Kidney epithelial cell (primary cell): ENCODE measurements at regions not wholly inside any gene's neighbourhood (a gene's known extent, or its start where the extent isn't known, plus 50 kb on each side); places are given as distances from the start of the nearest gene placed in this dataset.
"Not testable (repeated sequence)": the region's sequence is repeated elsewhere in the genome, so short reads cannot be mapped to it uniquely, and the experiment has no call there.

ENCODE experiments used
- DNase-seq: peaks from one replicate; pipeline ENCODE4 v3.0.0-alpha.2; 2010; ENCODE audit warnings: low read depth
- H3K27me3 ChIP-seq: 2 replicates; pipeline ENCODE4 v1.6.0; 2011; ENCODE audit warnings: low read length; ENCODE audit not compliant: control insufficient read depth, insufficient read depth
- H3K36me3 ChIP-seq: 2 replicates; pipeline ENCODE4 v1.5.1; 2011; ENCODE audit warnings: low read length; ENCODE audit not compliant: control insufficient read depth, insufficient read depth
- H3K4me3 ChIP-seq: 2 replicates; pipeline ENCODE4 v1.5.1; 2011; ENCODE audit warnings: low read depth, mild to moderate bottlenecking, control low read depth, low read length
- TF ChIP-seq, protein P1 (sequence below): IDR thresholded peaks from 2 replicates; pipeline ENCODE4 v1.5.1; 2011; ENCODE audit warnings: mild to moderate bottlenecking, moderate library complexity, low read length, control low read depth, inconsistent platforms; ENCODE audit not compliant: insufficient read depth, poor library complexity, severe bottlenecking

GRCh38 chr13:54768214-54768613 lies 1739.6 kb downstream of the OLFM4 start:
- Histone ChIP-seq H3K36me3 (no peaks in the 10 kb centered on the region), H3K4me3 (no peak overlapping the region), H3K27me3 (no peaks in the 10 kb centered on the region)
- DNase-seq, result no peak
- TF ChIP-seq, protein P1, sequence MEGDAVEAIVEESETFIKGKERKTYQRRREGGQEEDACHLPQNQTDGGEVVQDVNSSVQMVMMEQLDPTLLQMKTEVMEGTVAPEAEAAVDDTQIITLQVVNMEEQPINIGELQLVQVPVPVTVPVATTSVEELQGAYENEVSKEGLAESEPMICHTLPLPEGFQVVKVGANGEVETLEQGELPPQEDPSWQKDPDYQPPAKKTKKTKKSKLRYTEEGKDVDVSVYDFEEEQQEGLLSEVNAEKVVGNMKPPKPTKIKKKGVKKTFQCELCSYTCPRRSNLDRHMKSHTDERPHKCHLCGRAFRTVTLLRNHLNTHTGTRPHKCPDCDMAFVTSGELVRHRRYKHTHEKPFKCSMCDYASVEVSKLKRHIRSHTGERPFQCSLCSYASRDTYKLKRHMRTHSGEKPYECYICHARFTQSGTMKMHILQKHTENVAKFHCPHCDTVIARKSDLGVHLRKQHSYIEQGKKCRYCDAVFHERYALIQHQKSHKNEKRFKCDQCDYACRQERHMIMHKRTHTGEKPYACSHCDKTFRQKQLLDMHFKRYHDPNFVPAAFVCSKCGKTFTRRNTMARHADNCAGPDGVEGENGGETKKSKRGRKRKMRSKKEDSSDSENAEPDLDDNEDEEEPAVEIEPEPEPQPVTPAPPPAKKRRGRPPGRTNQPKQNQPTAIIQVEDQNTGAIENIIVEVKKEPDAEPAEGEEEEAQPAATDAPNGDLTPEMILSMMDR, result no peak

DNA sequence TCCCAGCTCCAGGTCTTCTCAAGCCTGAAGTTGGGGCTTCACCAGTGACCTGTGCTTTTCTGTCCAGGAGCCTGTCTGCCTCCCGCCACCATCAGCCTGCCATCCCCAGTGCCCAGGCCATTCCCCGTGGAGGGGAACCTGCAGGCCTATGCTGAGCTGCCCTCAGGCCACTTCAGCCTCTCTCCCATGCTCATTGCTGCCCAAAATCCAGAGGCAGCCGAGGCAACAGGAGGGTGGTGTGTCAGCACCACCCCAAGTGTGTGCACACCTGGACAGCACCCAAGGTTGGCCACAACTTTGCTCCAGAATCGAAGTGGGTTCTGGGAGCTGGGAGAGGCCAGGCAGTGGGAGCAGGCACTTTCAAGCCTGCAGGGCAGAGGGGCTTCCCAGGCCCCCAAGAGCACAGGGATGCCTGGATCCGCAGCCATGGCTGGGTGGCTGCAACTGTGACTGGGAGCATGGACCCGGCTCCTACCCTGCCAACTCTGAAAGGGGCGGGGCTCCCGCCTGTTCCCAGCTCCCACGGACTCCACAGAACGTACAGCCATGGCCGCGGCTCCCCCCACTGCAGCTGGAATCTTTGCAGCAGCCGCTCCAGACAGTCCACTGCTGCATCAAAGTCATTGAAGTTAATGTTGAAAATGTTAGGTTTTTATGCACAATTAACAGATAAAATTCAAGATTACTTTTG lies 1747.0 kb downstream of the OLFM4 start:
- TF ChIP-seq, protein P1, result no peak
- no peak for DNase-seq
- Histone ChIP-seq H3K27me3 (no peaks in the 10 kb centered on the region), H3K36me3 (no peaks in the 10 kb centered on the region), H3K4me3 (no peak overlapping the region)

DNA sequence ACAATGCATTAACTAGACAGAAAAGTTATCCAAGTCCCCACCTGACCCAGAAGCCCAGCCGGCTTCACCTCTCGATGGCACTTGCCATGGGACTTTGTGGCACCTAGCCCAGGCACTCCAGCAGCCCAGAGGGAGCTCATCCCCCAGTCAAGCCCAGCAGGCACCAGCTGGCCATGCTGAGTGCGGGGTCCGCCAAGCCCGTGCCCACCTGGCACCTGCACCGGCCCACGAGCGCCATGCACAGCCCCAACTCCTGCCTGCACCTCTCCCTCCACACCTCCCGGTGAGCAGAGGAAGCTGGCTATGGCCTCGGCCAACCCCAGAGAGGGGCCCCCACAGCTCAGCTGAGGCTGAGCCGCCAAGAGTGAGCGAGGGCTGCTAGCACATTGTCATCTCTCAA lies 1759.1 kb downstream of the OLFM4 start:
- H3K36me3 ChIP-seq, result no peaks in the 10 kb centered on the region
- TF ChIP-seq, protein P1, result no peak

DNA sequence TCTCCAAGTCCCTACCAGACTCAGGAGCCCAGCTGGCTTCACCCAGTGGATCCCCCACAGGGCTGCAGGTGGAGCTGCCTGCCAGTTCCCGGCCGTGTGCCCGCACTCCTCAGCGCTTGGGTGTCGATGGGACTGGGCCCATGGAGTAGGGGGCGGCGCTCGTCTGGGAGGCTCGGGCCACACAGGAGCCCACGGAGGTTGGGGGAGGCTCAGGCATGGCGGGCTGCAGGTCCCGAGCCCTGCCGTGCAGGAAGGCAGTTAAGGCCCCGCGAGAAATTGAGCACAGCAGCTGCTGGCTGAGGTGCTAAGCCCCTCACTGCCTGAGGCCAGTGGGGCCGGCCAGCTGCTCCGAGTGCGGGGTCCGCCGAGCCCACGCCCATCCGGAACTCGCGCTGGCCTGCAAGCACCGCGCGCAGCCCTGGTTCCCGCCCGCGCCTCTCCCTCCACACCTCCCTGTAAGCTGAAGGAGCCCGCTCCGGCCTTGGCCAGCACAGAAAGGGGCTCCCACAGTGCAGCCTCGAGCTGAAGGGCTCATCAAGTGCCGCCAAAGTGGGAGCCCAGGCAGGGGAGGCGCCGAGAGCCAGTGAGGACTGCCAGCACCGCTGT lies 1771.1 kb downstream of the OLFM4 start:
- Histone ChIP-seq H3K36me3 (no peaks in the 10 kb centered on the region), H3K27me3 (no peaks in the 10 kb centered on the region), H3K4me3 (no peak overlapping the region)
- DNase-seq, result no peak
- TF ChIP-seq, protein P1, result no peak

More for the DNA sequence above, 1759.1 kb downstream of the OLFM4 start:
- DNase-seq, result no peak
- no peak overlapping the region for H3K4me3 ChIP-seq
- H3K27me3 ChIP-seq, result no peaks in the 10 kb centered on the region

GRCh38 chr13:54802226-54802625 lies 1773.6 kb downstream of the OLFM4 start:
- DNase-seq, result no peak
- TF ChIP-seq, protein P1, result no peak
- H3K4me3 ChIP-seq, result no peak overlapping the region
- H3K36me3 ChIP-seq, result no peaks in the 10 kb centered on the region
- no peaks in the 10 kb centered on the region for H3K27me3 ChIP-seq

- Histone ChIP-seq H3K4me3 (no peak overlapping the region), H3K27me3 (no peaks in the 10 kb centered on the region), H3K36me3 (no peaks in the 10 kb centered on the region)
- DNase-seq, result no peak
- TF ChIP-seq, protein P1, result no peak
Measured at GRCh38 chr13:54805743-54806142, 1777.1 kb downstream of the OLFM4 start.

- not testable (repeated sequence) for H3K4me3 ChIP-seq, DNase-seq, H3K27me3 ChIP-seq, H3K36me3 ChIP-seq
Measured at GRCh38 chr13:54821938-54822470, 1793.4 kb downstream of the OLFM4 start.

DNA sequence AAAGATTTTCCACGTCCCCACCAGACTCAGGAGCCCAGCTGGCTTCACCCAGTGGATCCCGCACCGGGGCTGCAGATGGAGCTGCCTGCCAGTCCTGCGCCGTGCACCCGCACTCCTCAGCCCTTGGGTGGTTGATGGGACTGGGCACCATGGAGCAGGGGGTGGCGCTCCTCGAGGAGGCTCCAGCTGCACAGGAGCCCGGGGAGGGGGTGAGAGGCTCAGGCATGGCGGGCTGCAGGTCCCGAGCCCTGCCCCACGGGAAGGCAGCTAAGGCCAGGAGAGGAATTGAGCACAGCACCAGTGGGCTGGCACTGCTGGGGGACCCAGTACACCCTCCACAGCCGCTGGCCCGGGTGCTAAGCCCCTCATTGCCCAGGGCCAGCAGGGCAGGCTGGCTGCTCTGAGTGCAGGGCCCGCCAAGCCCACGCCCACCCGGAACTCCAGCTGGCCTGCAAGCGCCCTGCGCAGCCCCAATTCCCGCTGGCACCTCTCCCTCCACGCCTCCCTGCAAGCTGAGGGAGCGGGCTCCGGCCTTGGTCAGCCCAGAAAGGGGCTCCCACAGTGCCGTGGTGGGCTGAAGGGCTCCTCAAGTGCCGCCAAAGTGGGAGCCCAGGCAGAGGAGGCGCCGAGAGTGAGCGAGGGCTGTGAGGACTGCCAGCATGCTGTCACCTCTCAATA lies 1800.9 kb downstream of the OLFM4 start:
- not testable (repeated sequence) for DNase-seq, H3K36me3 ChIP-seq, H3K4me3 ChIP-seq, H3K27me3 ChIP-seq
